Upper lobe of left lung (tissue), 6 donors: ENCODE measurements at regions not wholly inside any gene's neighbourhood (a gene's known extent, or its start where the extent isn't known, plus 50 kb on each side); places are given as distances from the start of the nearest gene placed in this dataset.
"Not testable (repeated sequence)": the region's sequence is repeated elsewhere in the genome, so short reads cannot be mapped to it uniquely, and the experiment has no call there.

Experiments
- ATAC-seq, 2 donors: fragments of 200-7000 bp; cut with Tn5 transposase; one replicate each; pipeline ENCODE4 v1.9.1; 2022; ENCODE audit warnings: mild to moderate bottlenecking in 2 of 2, moderate library complexity in 2 of 2; ENCODE audit not compliant: low FRiP score in 2 of 2
- DNase-seq, 2 donors: peaks; one replicate each; pipeline ENCODE4 v3.0.0-alpha.2; 2019 to 2020
- H3K27ac ChIP-seq, 4 donors: fragments of 200-600 bp; sonication (generic); one replicate each; pipeline ENCODE4 v1.5.1; 2016 to 2019
- H3K27me3 ChIP-seq, 4 donors: fragments of 200-600 bp; sonication (generic); one replicate each; pipeline ENCODE4 v1.5.1; 2017 to 2019
- H3K36me3 ChIP-seq, 4 donors: fragments of 200-600 bp; sonication (generic); one replicate each; pipeline ENCODE4 v1.5.1; 2016 to 2019
- H3K4me1 ChIP-seq, 4 donors: fragments of 200-600 bp; sonication (generic); one replicate each; pipeline ENCODE4 v1.5.1; 2018 to 2019
- H3K4me3 ChIP-seq, 4 donors: fragments of 200-600 bp; sonication (generic); one replicate each; pipeline ENCODE4 v1.5.1; 2017 to 2019; ENCODE audit warnings: mild to moderate bottlenecking in 2 of 4, moderate library complexity in 1 of 4
- H3K9me3 ChIP-seq, 4 donors: fragments of 200-600 bp; sonication (generic); one replicate each; pipeline ENCODE4 v1.5.1; 2018 to 2019
- CTCF ChIP-seq, 6 experiments: fragments of 450-650 bp in 4 of 6; fragments of 200-600 bp in 2 of 6; sonication (generic) in 2 of 6; IDR thresholded peaks; one replicate each; pipeline ENCODE4 v1.5.1; 2016 to 2019; ENCODE audit warnings: antibody characterized with exemption in 6 of 6
- EP300 ChIP-seq, 4 donors: sonication (generic); formaldehyde crosslinking; IDR thresholded peaks; one replicate each; pipeline ENCODE4 v1.5.1; 2017; ENCODE audit warnings: antibody characterized with exemption in 4 of 4, control low read depth in 2 of 4
- POLR2A ChIP-seq, 4 donors: fragments of 450-650 bp; IDR thresholded peaks; one replicate each; pipeline ENCODE4 v1.5.1; 2016 to 2017; ENCODE audit warnings: antibody characterized with exemption in 4 of 4, mild to moderate bottlenecking in 2 of 4
- POLR2AphosphoS5 ChIP-seq, 2 donors: sonication (generic); formaldehyde crosslinking; IDR thresholded peaks; one replicate each; pipeline ENCODE4 v1.5.1; 2017; ENCODE audit warnings: antibody characterized with exemption in 2 of 2
- WGBS, 2 donors: methylation state at CpG; one replicate each; pipeline ENCODE4 v1.1.5; 2017 to 2018; 5-methylcytosine and 5-hydroxymethylcytosine counted together
- donor health status: DM: no; HTN: no; CAD: no; lungs with moderate emphysema.
- donor health status: DM: no; HTN: yes; CAD: no; lungs with severe emphysema.

GRCh38 chr7:131638641-131639430 lies 82.4 kb upstream of the PODXL start:
- Histone ChIP-seq H3K36me3 (no peaks in the 10 kb centered on the region), H3K9me3 (no peaks in the 10 kb centered on the region), H3K27ac (no peak overlapping the region), H3K27me3 (no peaks in the 10 kb centered on the region), H3K4me1 (peaks cover 0 to 2% (median under 1%) of the 10 kb centered on the region in 4 donors), H3K4me3 (no peak overlapping the region)
- no peak for TF ChIP-seq POLR2AphosphoS5 (IDR thresholded peaks at IDR 0.05)
- TF ChIP-seq EP300 (IDR thresholded peaks at IDR 0.05) = no peak
- TF ChIP-seq CTCF (IDR thresholded peaks at IDR 0.05) = no peak
- no peak for TF ChIP-seq POLR2A (IDR thresholded peaks at IDR 0.05)
- 88 to 93% methylated on average over 6 to 10 of the region's 10 CpGs for WGBS, 2 donors
- ATAC-seq (no peak), DNase-seq (no peak)

GRCh38 chr7:131637859-131638258 lies 81.4 kb upstream of the PODXL start:
- Histone ChIP-seq H3K4me3 (no peak overlapping the region), H3K27ac (no peak overlapping the region), H3K9me3 (no peaks in the 10 kb centered on the region), H3K36me3 (no peaks in the 10 kb centered on the region), H3K4me1 (peaks cover 0 to 9% (median 7%) of the 10 kb centered on the region in 4 donors), H3K27me3 (no peaks in the 10 kb centered on the region)
- ATAC-seq (no peak), DNase-seq (peak in 1 of 2 donors; percentile 47)
- no peak for TF ChIP-seq EP300 (IDR thresholded peaks at IDR 0.05)
- TF ChIP-seq POLR2A (IDR thresholded peaks at IDR 0.05) = no peak
- no peak for TF ChIP-seq CTCF (IDR thresholded peaks at IDR 0.05)
- TF ChIP-seq POLR2AphosphoS5 (IDR thresholded peaks at IDR 0.05) = no peak
- WGBS, 2 donors = 61% methylated on average over 8 of the region's 8 CpGs; no CpG with 5 or more reads in 1 of the 2 donors

GRCh38 chr7:131636092-131636491 lies 79.7 kb upstream of the PODXL start:
- H3K27ac ChIP-seq = no peak overlapping the region
- peak in 1 of 2 donors; percentile 63 for ATAC-seq
- 82 to 84% methylated on average over 13 of the region's 13 CpGs for WGBS, 2 donors

GRCh38 chr7:131634197-131634596 lies 77.8 kb upstream of the PODXL start:
- peaks cover 6 to 17% (median 14%) of the 10 kb centered on the region in 4 donors for H3K4me1 ChIP-seq
- H3K9me3 ChIP-seq, H3K4me3 ChIP-seq, DNase-seq, H3K27me3 ChIP-seq, H3K36me3 ChIP-seq, ATAC-seq: not testable (repeated sequence)
- H3K27ac ChIP-seq = peak overlapping the region in 1 of 4 donors; percentile 18

More at GRCh38 chr7:131636092-131636491, 79.7 kb upstream of the PODXL start:
- Histone ChIP-seq H3K27me3 (no peaks in the 10 kb centered on the region), H3K4me1 (peaks cover 0 to 9% (median 7%) of the 10 kb centered on the region in 4 donors), H3K4me3 (no peak overlapping the region), H3K9me3 (no peaks in the 10 kb centered on the region), H3K36me3 (no peaks in the 10 kb centered on the region)
- TF ChIP-seq CTCF (IDR thresholded peaks at IDR 0.05) (no peak), POLR2A (IDR thresholded peaks at IDR 0.05) (no peak), EP300 (IDR thresholded peaks at IDR 0.05) (no peak), POLR2AphosphoS5 (IDR thresholded peaks at IDR 0.05) (no peak)
- no peak for DNase-seq

- Histone ChIP-seq H3K27ac (peak overlapping the region in 2 of 4 donors; percentile 18 to 35), H3K36me3 (no peaks in the 10 kb centered on the region), H3K4me1 (peaks cover 13 to 25% (median 18%) of the 10 kb centered on the region in 4 donors), H3K27me3 (no peaks in the 10 kb centered on the region), H3K9me3 (no peaks in the 10 kb centered on the region), H3K4me3 (no peak overlapping the region)
- ATAC-seq (peak in 1 of 2 donors; percentile 22), DNase-seq (no peak)
- 55% methylated on average over 7 of the region's 7 CpGs for WGBS, 2 donors
- TF ChIP-seq CTCF (IDR thresholded peaks at IDR 0.05) (no peak), POLR2AphosphoS5 (IDR thresholded peaks at IDR 0.05) (peak in 1 of 2 donors; percentile 38), POLR2A (IDR thresholded peaks at IDR 0.05) (no peak), EP300 (IDR thresholded peaks at IDR 0.05) (peak in 2 of 4 donors; percentile 51 to 55)
Measured at GRCh38 chr7:131633342-131633843, 77.0 kb upstream of the PODXL start.
